ENCODE measurements at regions not wholly inside any gene's neighbourhood (a gene's known extent, or its start where the extent isn't known, plus 50 kb on each side); places are given as distances from the start of the nearest gene placed in this dataset.

- ChIA-PET POLR2A (no interaction called here), CTCF (ENCODE audit: unreplicated experiment) (no interaction called here)
- Histone ChIP-seq H3K4me3 (ENCODE audit: low read depth, low read length, poor library complexity, severe bottlenecking) (no peak overlapping the region), H3K27ac (ENCODE audit: low read depth, low read length, poor library complexity, severe bottlenecking) (no peak overlapping the region), H3K36me3 (ENCODE audit: insufficient read depth, low read length) (no peaks in the 10 kb centered on the region), H2AFZ (ENCODE audit: low read length) (no peak overlapping the region), H3K79me2 (ENCODE audit: insufficient read depth, low read depth, low read length) (no peaks in the 10 kb centered on the region), H4K20me1 (ENCODE audit: insufficient read depth, low read length) (no peaks in the 10 kb centered on the region), H3K4me2 (ENCODE audit: low read length) (no peak overlapping the region), H3K4me1 (ENCODE audit: insufficient read depth, low read length, poor library complexity, severe bottlenecking) (no peaks in the 10 kb centered on the region), H3K9me3 (ENCODE audit: low read length) (no peaks in the 10 kb centered on the region), H3K9me2 (ENCODE audit: insufficient read depth, low read length) (no peaks in the 10 kb centered on the region)
- intact Hi-C loops (cut with micrococcal nuclease; ENCODE audit: unreplicated experiment), result no loop called here
- DNase-seq (ENCODE audit: low spot score), result no peak
- no TSS peak for BruUV-seq (replicated peaks)
- TF ChIP-seq CTCF (conservative IDR thresholded peaks at IDR 0.05; ENCODE audit: low read length) (no peak), EZH2phosphoT487 (IDR thresholded peaks at IDR 0.05; ENCODE audit: borderline replicate concordance, low read depth, low read length) (no peak)
Observed at GRCh38 chr14:94840467-94840866, 70.6 kb upstream of the GSC start.

GRCh38 chr14:94839348-94839747, 69.4 kb upstream of the GSC start:
- Histone ChIP-seq H3K9me2 (ENCODE audit: insufficient read depth, low read length) (no peaks in the 10 kb centered on the region), H3K36me3 (ENCODE audit: insufficient read depth, low read length) (no peaks in the 10 kb centered on the region), H3K4me1 (ENCODE audit: insufficient read depth, low read length, poor library complexity, severe bottlenecking) (no peaks in the 10 kb centered on the region), H3K9me3 (ENCODE audit: low read length) (no peaks in the 10 kb centered on the region), H3K27ac (ENCODE audit: low read depth, low read length, poor library complexity, severe bottlenecking) (no peak overlapping the region), H3K79me2 (ENCODE audit: insufficient read depth, low read depth, low read length) (no peaks in the 10 kb centered on the region), H4K20me1 (ENCODE audit: insufficient read depth, low read length) (no peaks in the 10 kb centered on the region), H3K4me3 (ENCODE audit: low read depth, low read length, poor library complexity, severe bottlenecking) (no peak overlapping the region), H2AFZ (ENCODE audit: low read length) (no peak overlapping the region), H3K4me2 (ENCODE audit: low read length) (no peak overlapping the region)
- TF ChIP-seq EZH2phosphoT487 (IDR thresholded peaks at IDR 0.05; ENCODE audit: borderline replicate concordance, low read depth, low read length) (no peak), CTCF (conservative IDR thresholded peaks at IDR 0.05; ENCODE audit: low read length) (no peak)
- intact Hi-C loops (cut with micrococcal nuclease; ENCODE audit: unreplicated experiment), result no loop called here
- ChIA-PET POLR2A (no interaction called here), CTCF (ENCODE audit: unreplicated experiment) (no interaction called here)
- DNase-seq (ENCODE audit: low spot score), result no peak
- BruUV-seq (replicated peaks), result no TSS peak

GRCh38 chr14:94836849-94837248, 66.9 kb upstream of the GSC start:
- Histone ChIP-seq H3K27ac (ENCODE audit: low read depth, low read length, poor library complexity, severe bottlenecking) (no peak overlapping the region), H2AFZ (ENCODE audit: low read length) (no peak overlapping the region), H3K79me2 (ENCODE audit: insufficient read depth, low read depth, low read length) (no peaks in the 10 kb centered on the region), H3K9me2 (ENCODE audit: insufficient read depth, low read length) (no peaks in the 10 kb centered on the region), H3K4me2 (ENCODE audit: low read length) (no peak overlapping the region), H3K36me3 (ENCODE audit: insufficient read depth, low read length) (no peaks in the 10 kb centered on the region), H3K4me3 (ENCODE audit: low read depth, low read length, poor library complexity, severe bottlenecking) (no peak overlapping the region), H3K9me3 (ENCODE audit: low read length) (no peaks in the 10 kb centered on the region), H3K4me1 (ENCODE audit: insufficient read depth, low read length, poor library complexity, severe bottlenecking) (no peaks in the 10 kb centered on the region), H4K20me1 (ENCODE audit: insufficient read depth, low read length) (no peaks in the 10 kb centered on the region)
- no TSS peak for BruUV-seq (replicated peaks)
- intact Hi-C loops (cut with micrococcal nuclease; ENCODE audit: unreplicated experiment), result no loop called here
- ChIA-PET POLR2A (interaction anchor here (0.6 kb wide), 2 partner anchors 1716 to 1935 kb away, joined by 3 to 4 read pairs; no protein-coding TSS in a partner anchor), CTCF (ENCODE audit: unreplicated experiment) (no interaction called here)
- no peak for DNase-seq (ENCODE audit: low spot score)
- TF ChIP-seq EZH2phosphoT487 (IDR thresholded peaks at IDR 0.05; ENCODE audit: borderline replicate concordance, low read depth, low read length) (no peak), CTCF (conservative IDR thresholded peaks at IDR 0.05; ENCODE audit: low read length) (no peak)

All from OCI-LY7 (cell line).